ENCODE measurements at regions not wholly inside any gene's neighbourhood (a gene's known extent, or its start where the extent isn't known, plus 50 kb on each side); places are given as distances from the start of the nearest gene placed in this dataset.

- DNase-seq (ENCODE audit: low read depth) = no peak
Measured at GRCh38 chr6:40312213-40313015, 274.8 kb downstream of the LRFN2 start.

- DNase-seq (ENCODE audit: low read depth) = peak; percentile 41
Measured at GRCh38 chr6:40308533-40309306, 278.4 kb downstream of the LRFN2 start.

DNA sequence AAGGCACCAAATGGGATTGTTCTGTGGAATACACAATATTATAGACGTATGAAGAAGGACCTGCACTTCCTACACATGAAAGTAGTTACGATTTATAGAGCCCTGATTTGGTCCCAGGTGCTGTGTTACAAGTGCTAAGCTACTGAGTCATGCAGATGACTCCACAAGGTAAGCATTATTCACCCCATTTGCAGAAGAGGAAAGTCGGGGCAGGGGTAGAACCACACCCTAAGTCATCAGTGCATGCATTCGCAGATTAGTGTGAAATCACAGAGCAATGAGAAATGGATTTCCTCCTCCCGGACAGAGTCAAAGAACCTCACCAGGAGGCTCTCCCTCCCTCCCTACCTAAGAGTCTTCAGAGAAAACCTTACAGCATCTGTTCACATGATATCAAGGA lies 279.5 kb downstream of the LRFN2 start:
- DNase-seq (ENCODE audit: low read depth) = no peak

DNA sequence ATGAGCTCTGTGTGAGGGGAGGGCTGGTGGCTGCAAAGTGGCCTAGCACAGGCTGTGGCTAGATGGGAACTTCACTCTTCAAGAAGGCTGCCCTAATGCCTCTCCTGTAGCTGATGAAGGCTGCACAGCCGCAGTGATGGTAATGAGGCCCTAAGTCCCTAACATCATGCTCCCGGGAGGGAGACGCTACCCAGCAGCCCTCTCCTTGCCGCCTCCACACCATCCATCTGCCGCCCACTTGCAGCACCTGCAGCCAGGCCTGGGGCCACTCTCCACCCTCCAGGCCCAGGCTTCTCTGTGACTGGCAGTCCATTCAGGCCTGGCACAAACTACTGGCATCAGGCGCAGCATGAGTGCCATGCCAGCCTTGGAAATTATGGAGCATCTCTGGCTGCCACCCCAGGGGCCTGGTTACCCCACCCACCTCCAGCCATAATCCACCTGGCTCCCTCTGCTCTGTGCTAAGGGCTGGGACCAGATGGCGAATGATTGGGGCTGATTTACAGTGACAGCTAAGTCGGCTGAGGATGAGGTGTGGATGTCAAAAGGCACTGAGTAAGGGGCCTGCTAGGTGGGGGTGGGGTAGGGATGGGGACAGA lies 284.2 kb downstream of the LRFN2 start:
- DNase-seq (ENCODE audit: low read depth) = no peak

DNA sequence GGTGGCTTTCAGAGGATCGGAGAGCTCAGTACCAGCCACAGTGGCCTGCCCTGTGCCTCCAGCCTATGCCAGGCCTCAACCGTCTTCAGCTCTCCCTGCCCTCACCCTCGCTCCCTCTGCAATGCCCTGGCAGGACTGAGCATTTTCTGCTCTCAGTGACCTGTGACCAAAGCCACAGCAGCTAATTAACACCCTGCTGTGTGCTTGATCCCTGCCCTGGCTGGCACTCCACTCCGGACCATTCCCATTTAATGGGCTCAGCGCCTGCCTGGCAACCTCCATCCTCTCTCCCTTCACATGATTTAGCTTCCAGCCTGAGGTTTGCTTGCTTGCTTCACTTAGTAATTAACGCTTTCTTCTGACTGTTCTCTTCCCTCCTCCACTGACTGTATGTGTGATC lies 287.5 kb downstream of the LRFN2 start:
- DNase-seq (ENCODE audit: low read depth) = no peak

DNA sequence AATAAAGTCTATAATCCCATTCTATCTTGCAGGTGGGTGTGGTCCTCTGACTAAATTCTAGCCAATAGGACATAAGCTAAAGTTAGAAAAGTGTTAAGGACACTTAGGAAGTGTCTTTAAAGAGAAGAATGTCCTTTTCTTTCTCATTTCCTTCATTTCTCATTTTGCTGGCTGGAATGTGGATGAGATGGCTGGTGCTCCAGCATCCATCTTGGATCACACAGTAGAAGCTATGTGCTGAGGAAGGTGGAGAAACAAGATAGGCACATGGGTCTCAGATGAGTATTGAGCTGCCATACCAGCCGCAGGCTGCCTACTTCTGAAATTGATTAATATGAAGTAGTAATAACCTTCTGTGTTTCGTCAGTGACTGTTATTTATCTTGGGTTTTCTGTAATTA lies 289.0 kb downstream of the LRFN2 start:
- DNase-seq (ENCODE audit: low read depth) = no peak

DNA sequence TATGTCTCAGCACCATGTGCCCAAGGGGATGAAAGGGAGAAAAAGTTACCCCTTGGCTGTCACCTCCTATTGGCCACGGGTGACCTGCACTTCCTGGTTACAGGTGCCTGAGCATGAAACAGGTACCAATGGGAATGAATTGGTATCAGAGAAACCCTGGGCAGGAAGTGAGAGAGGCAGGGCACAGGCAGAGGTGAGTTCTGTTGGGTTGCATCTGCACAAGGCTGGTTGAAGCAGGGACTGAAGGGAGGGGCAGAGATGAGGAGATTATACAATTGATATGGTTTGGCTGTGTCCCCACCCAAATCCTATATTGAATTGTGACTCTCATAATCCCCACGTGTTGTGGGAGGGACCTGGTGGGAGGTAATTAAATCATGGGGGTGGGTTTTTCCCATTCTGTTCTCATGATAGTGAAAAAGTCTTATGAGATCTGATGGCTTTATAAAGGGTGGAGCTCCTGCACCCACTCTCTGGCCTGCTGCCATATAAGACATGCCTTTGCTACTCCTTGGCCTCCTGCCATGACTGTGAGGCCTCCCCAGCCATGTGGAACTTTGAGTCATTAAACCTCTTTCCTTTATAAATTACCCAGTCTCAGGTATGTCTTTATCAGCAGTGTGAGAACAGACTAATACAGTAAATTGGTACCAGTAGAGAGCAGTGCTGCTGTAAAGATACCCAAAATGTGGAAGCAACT lies 291.8 kb downstream of the LRFN2 start:
- DNase-seq (ENCODE audit: low read depth) = no peak

DNA sequence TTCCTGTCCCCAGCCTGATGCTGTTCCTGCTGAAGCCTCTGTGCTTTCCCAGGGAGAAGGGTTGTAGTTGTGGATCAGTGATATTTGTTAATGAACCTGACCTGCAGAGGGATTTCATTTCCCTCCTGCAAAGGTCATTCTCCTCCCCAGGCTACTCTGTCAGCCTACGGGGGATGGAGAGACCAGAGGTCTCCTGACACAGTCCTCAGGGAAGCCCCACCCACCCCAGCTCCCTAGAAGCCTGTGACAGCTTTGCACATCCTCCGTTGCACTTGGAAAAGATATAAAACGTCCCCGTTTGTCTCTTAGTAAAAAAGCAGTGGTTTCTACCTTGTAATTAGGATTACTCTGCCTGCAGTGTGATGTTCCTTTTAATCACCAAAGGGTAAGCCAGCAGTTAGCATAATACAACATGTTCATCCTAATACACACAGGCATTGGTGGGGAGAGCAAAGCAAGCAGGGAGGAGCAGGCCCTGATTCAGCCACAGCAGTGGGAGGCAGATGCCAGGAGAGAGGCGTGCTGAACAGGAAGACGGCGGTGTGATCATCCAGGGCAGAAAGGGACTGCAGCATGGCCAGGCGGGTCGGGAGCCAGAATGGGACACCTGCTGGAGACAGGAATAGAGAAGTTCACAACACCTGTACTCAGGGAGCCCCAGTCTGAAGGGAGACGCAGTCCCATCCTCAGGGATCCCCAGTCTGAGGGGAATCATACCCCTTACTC lies 293.5 kb downstream of the LRFN2 start:
- DNase-seq (ENCODE audit: low read depth) = no peak

DNA sequence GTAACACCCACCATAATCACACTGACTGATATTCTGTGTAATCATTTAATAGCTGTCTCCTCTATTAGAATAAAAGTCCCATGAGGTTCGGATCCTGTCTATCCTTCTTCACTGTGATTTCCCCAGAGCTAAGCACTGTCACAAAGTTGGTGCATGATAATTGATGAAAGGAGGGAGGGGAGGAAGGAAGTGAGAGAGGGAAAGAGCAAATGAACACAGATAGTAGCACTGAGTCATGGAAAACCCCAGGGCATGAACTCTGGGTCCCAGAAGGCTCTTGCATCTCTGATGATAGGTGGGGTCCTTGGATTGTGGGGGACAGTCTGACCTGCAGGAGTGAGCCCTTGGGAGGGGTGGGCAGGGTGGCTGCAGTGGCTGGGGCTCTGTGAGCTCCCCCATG lies 294.1 kb downstream of the LRFN2 start:
- DNase-seq (ENCODE audit: low read depth) = no peak

DNA sequence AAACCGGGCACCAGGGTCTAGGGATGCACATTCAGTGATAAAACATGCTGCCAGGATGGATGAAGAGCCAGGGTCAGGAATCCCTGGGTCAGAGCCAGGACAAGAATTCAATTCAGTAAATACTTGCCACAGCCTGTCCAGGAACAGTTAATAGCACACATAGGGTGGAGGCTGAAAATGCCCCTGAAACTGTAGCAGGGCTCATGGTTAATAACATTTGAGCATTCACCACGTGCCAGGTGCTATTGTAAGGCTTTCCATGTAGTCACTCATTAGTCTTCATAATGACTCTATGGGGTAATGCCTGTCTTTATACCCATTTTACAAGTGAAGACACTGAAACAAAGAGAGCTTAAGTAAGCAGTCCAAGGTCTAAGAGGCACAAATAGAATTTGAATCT lies 296.3 kb downstream of the LRFN2 start:
- no peak for DNase-seq (ENCODE audit: low read depth)

- DNase-seq (ENCODE audit: low read depth) = no peak
Measured at GRCh38 chr6:40288919-40289318, 298.2 kb downstream of the LRFN2 start.

- DNase-seq (ENCODE audit: low read depth) = no peak
Measured at GRCh38 chr6:40287296-40287850, 299.8 kb downstream of the LRFN2 start.

DNA sequence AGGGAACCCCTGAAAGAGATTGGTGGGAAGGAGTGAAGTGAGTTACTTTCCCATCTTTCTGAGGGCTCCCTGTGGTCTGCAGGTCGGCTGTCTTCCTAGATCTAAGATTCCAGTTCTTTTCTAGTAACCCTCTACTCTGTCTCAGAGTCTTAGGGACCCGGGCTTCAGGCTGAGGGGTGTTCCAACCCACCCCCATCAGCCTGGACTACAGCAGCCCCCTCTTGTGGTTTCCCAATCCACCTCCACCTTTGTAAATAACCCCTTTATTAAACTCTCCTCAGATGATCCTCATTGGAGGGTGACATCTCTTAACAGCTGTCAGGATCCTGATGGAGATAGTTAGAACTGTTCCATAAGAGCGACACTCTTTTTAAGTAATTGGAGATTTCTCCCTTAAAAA lies 300.4 kb downstream of the LRFN2 start:
- no peak for DNase-seq (ENCODE audit: low read depth)

GRCh38 chr6:40285996-40286395 lies 301.2 kb downstream of the LRFN2 start:
- no peak for DNase-seq (ENCODE audit: low read depth)

- DNase-seq (ENCODE audit: low read depth) = no peak
Measured at GRCh38 chr6:40285535-40285934, 301.6 kb downstream of the LRFN2 start.

DNA sequence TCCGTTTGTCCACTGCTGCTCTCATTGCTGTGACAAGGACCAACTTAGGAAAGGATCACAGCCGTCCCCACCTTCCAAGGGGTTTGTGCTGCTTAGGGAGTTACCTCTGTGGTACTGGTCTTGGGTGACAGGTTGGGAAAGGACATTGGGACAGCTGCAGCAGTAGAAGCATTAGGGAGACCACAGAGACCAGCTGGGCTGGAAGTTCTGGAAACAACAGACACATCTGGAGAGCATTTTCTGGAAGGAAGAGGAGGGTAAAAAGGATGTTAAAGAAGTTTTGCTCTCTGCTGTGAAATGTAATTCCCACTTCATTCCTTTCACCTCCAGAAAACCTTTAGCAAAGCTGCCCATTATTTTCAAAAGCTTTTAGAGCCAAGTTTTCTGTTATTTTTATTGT lies 304.2 kb downstream of the LRFN2 start:
- DNase-seq (ENCODE audit: low read depth) = no peak

DNA sequence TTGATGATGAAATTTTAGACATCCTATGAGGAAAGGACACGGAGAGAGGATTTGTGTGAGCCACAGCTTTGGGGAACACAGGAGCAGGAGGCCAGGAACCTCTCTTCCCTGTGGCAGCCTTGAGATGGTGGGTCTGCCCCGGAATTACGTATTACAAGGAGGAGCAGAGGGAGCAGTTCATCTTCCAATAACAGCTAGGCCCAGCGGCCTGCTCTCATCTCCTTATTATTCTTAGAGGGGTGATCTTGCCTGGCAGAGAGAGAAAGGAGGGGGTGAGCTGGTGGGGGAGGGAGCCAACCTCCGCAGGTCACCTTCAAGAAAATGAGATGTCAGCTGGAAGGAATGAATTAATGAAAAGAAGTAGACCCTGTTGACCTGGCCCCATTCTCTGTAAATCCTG lies 305.8 kb downstream of the LRFN2 start:
- no peak for DNase-seq (ENCODE audit: low read depth)

DNA sequence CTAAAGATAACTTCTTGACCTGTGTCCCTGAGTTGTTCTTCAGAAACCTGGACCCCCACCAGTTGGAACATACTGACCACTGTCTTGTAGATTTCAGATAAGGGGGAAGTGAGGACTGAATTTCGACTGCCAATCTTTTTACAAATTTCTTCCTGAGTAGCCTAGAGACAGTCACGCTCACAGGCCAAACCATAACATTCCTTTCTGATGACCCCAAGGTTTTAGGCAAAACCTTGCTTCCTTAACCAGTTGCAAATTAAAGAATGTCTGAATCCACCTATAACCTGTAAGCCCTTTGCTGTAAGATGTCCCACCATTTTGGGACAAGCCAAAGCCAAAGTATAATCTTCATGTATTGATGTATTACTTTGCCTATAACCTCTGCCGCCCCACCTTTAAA lies 306.9 kb downstream of the LRFN2 start:
- DNase-seq (ENCODE audit: low read depth) = no peak

DNA sequence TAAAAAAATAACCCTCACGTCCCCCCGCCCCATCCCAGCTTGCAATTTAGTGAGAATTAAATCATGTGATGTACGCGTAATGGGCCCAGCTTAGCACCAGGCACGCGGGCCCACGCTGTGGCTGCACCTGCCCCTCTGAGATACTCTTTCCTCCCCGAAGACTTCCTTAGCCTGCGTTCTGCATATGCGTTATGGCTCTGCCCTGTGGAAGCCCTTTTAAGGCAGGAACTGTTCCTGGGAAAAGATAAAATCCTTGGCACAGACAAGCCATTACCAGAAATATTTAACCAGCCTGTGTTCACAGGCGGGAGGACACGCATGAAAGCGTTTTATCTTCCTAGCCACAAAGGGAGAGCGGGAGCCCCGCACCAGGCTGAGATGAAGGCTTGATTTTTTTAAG lies 311.0 kb downstream of the LRFN2 start:
- DNase-seq (ENCODE audit: low read depth) = no peak

- no peak for DNase-seq (ENCODE audit: low read depth)
Measured at GRCh38 chr6:40274058-40274457, 313.1 kb downstream of the LRFN2 start.

GRCh38 chr6:40268614-40269013 lies 318.6 kb downstream of the LRFN2 start:
- no peak for DNase-seq (ENCODE audit: low read depth)

DNA sequence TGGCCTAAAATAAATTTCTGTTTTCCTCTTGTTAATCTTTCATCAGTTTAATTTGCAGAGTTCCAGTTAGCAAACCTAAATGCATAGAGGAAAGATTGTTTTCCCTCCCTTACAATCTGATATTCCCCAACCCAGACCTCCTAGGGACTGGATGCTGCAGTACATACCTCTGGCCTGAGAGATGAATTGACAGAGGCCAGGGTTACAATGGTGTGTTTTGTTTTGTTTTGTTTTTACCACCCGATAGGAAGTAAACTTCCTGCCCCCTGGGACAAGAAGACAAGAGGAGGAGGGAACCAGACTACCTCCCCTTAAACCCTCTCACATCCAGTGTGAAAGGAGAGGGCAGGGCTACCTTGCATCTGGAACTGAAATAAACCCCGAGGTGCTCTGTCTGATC lies 319.0 kb downstream of the LRFN2 start:
- no peak for DNase-seq (ENCODE audit: low read depth)
